HG03520 (cell line): ENCODE measurements at regions not wholly inside any gene's neighbourhood (a gene's known extent, or its start where the extent isn't known, plus 50 kb on each side); places are given as distances from the start of the nearest gene placed in this dataset.
A peak's percentile ranks its signal among the peaks of the same experiment; 100 is the strongest.

Experiments used
- ATAC-seq: cut with Tn5 transposase; IDR thresholded peaks from one replicate; pipeline ENCODE4 v1.9.1; 2021; ENCODE audit warnings: mild to moderate bottlenecking, moderate library complexity; ENCODE audit not compliant: unreplicated experiment

GRCh38 chr14:95442633-95443021 lies 73.8 kb downstream of the SYNE3 start:
- ATAC-seq, result peak; percentile 73

DNA sequence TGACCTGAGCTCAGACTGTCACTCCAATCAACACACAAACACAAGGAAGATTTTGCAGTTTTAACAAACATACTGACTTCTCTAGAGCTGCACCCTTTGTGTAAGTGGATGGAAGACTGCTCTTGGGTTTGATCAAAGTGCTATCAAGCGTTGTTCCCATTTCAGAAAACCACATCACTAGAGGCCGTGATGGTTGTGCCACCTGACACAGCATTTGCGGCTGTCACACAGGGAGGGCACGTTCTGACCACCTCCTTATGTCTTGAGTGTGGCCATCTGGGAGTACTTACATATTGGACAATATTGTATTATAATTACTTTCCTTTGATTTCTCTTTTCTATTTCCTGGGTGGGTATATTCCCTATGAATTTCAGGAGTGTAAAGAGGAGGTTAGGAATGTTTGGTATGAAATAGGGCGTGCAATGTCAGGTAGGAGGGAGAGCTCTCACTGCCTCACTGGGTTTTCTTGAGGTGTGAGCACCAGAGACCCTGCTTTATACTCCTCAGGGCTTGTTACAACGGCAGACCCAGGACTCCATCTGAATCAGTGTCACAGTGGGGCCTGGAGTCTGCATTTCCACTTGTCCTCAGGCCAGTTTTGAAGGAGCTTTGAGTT lies 74.3 kb downstream of the SYNE3 start:
- no peak for ATAC-seq

DNA sequence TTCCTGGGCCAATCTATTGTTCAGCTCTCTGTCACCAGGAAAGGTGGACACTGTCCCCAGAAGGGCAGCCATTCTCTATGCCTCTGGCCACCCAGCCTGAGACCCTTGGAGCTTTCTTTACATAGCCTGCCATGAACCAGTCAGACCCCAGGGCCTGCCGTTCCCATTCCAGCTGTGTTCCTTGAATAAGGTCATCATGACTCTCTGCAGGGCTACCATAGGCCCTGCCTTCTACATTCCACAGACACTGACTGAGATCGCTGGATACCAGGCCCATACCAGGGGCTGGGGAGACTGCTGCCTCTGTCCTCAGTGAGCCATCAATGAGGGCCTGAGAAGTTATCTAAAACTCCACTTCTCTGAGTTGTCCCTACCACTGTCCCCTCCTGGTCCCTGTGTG lies 75.5 kb downstream of the SYNE3 start:
- no peak for ATAC-seq

DNA sequence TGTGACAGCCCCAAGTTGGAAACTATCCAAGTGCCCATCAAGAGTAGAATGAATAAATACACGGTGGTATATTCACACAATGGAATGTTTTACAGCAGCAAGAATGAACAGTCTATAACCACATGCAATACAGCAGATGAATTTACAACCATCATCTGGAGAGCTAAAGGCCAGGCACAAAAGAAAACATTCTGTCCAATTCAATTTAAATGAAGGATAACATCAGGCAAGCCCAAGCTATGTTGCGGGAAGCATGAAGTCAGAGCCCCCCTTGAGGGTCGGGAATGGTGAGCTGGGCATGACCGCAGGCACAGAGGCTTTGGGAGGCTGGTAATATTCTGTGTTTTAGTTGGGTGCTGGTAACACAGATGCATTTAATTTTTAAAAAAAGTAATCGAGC lies 76.0 kb downstream of the SYNE3 start:
- no peak for ATAC-seq

GRCh38 chr14:95439881-95440280 lies 76.6 kb downstream of the SYNE3 start:
- no peak for ATAC-seq

DNA sequence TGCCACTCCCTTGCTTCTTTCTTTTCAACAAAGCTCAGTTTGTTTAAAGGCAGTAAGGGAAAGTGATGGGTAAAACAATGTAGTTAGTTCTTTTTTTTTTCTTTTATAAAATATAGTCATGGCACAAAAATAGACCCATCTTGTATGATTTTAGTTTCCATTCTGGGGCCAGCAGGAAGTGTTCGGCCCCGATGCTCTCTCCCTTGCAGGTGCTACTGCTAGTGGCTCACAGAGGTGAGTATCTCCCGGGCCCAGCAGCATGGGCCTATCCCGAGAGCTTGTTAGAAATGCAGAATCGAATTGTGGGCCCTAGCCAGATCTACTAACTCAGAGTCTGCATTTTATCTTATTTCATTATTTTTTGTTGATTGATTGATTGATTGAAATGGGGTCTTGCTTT lies 78.7 kb downstream of the SYNE3 start:
- no peak for ATAC-seq

DNA sequence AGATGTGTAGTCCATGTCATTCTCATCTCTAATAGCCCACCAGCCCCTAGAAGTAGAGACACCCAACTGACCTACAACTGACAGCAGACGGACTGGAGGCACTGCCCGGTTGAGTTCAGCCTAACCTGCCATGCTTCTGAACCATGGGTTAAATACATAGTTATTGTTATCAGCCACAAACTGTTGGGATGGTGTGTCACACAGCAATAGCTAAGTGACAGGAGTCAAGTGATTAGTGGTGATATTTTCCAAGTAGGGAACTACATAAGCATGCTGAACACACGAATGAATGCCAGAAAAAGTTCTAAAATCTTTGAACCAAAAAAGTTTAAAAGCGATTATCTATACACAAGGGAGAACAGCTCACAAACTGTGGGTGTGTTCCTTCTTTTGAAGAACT lies 80.1 kb downstream of the SYNE3 start:
- ATAC-seq, result no peak

DNA sequence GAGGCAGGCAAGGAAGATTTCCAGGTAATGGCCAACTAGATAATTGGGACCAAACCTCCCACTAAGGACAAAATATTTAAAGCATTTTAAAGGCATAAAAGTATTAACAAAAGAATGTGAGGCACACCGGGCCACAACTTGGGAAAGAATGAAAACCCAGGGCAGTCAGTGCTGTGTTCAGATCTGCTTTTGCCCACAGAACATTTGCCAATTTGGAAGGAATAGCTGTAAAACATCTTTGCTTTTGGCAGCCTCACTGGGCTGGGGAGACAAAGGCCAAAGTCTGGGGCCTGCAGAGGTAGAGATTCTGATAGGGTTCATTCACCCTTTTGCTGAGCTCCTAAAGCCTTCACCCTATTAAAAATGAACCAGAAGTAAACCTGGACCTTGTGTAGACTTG lies 82.3 kb downstream of the SYNE3 start:
- ATAC-seq, result no peak

GRCh38 chr14:95433094-95433478 lies 83.4 kb downstream of the SYNE3 start:
- ATAC-seq, result no peak

GRCh38 chr14:95432144-95433093 lies 84.0 kb downstream of the SYNE3 start:
- no peak for ATAC-seq

DNA sequence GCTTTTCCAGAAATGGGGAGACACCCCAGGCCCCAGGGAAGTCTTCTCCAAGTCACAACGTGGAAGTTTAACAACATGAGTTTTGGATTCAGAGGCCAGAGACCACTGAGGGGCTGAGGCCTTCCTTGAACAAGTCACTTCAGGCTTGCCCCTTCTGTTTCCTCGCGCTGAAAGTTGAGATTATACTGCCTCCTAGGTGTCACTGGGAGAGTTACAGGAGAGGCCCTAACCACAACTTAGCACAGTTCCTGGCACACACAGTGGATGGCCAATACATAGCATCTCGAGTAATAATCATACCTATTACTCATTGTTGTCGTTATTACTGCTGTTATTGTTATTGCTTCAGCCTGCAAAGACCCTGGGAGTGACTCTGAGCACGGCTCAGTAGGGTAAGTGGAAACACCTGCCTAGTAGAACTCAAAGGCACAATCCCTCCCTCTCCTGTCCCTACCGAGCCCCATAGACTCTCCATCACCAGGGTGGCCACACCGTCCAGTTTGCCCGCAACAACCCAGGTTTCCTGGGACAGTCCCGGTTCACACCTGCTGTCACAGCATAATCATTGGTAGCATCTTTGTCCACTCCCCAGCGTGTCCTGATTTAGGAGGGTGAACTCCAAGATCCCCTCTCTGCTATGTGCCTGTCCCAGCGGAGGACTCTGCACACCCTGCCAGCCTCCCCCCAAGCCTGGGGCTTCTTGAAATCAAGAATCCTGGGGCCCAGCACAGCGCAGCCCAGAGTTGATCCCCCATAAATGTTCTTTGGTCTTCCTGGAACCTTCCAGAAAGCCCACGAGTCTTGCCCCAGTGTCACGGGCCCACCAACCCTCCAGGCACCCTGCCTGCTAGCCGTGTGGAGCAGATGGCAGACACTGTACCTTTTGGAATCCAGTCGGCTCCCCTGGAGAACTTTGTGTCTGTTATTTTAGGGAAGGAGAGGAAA lies 85.0 kb downstream of the SYNE3 start:
- ATAC-seq, result no peak

- ATAC-seq, result no peak
Observed at GRCh38 chr14:95428557-95428956, 87.9 kb downstream of the SYNE3 start.

GRCh38 chr14:95426116-95426475 lies 90.4 kb downstream of the SYNE3 start:
- no peak for ATAC-seq

GRCh38 chr14:95425369-95426115 lies 90.9 kb downstream of the SYNE3 start:
- no peak for ATAC-seq

DNA sequence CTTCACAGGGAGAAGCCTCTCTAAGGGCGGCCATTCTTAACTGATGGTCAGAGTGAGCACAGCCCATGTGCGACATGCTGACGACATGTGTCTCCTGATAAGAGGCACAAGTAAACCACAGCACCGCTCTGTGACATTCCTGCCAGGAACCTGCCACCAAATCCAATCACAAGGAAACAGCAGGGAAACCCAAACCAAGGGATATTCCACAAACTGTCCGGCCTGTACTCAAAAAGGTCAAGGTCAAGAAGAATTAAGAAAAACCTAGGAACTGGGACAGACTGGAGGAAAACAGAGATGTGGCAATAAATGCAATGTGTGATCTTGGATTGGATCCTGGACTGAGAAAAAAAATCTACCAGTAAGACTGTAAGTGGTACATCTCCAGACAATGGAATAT lies 91.9 kb downstream of the SYNE3 start:
- no peak for ATAC-seq

DNA sequence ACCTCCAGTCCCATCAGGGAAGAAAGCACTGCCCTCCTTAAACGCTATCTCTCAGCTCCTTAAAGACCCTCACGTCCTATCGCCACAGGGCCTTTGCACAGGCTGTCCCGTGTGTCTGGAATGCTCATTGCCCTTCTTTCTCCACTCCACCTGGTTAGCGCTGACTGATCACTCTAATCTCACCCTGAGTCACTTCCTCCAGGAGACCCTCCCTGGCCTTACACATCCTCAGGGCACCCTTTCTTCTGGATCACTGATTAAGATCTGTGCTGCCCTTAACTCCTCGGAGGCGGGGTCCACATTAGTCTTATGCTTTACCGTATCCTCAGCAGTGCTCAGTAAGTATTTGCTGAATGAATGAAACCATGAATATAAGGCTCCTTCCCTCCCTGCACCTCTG lies 94.7 kb downstream of the SYNE3 start:
- ATAC-seq, result no peak

DNA sequence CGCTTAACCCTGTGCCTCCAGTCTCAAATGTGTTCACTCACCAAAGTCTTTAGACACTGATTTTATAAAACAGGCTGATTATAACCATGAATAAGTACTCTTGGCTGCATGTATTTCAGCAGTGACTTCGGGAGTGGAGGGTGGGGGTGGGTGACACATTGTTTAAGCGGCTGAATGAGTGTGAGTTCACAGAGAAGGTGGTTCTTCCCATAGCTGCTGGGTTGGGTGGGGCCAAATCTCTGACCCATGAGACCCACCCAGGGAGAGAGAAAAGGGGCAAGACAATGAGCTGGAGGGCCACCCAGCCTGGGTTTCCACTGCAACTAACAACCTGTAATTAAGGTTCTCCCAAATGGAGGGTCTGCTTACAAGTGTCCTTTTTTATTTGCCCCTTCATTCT lies 96.4 kb downstream of the SYNE3 start:
- ATAC-seq, result no peak

GRCh38 chr14:95419569-95419968 lies 96.9 kb downstream of the SYNE3 start:
- no peak for ATAC-seq

DNA sequence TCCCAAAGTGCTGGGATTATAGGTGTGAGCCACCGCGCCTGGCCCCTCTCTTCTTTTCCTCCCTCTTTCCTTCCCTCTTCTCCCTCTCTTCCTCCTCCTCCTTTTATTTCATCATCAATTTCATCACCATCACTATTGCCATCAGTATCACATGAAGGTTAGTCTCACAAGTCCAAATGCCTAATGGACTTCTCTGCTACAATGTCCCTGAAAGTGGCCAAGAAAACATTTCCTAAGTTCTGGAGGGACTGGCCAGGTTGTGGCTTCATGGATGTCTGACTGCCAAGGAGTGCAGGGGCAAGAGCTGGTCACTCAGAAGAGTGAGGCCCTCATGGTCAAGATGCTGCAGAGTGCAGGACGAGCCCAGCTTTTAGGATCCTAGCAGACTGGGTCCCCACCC lies 97.6 kb downstream of the SYNE3 start:
- no peak for ATAC-seq

DNA sequence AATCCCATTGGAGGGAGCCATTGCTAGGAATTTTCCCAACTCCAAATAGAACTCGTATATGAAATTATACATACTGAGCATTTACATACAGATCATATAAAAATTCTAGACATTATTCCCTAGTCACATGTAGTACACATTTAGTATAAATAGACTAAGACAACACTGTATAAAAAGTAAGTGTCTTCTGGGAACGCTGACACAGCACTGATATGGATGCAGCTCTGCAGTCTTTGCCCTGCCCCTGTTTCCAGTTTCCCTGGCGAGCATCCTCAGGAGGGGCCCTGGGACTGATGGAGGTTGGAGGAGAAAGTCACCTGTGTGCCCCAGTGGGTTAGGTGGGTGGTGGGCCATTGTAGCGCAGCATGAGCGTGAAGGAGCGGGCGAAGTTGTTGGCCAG lies 97.8 kb upstream of the CLMN start:
- ATAC-seq, result no peak

DNA sequence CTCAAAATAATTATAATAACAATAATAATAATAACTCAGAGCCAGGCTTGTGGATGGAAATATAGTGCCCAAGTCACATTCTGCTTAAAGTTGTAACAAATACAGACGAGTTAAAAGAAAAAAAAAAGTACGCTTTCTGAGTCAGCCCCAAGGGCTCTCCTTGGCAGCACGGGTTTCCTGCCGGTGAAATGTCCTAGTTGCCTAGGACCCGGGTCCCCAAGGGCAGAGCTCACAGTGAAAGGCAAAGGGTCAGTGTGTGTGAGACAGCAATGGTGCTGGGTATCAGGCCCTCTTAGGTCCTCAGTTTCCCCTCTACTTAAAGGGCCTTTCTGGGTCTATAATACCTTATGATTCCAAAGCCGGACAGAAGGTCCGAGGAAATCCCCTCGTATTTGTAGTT lies 96.3 kb upstream of the CLMN start:
- no peak for ATAC-seq
